GM12878 (cell line): ENCODE measurements at regions not wholly inside any gene's neighbourhood (a gene's known extent, or its start where the extent isn't known, plus 50 kb on each side); places are given as distances from the start of the nearest gene placed in this dataset.

Experiments used
- ATAC-seq: fragments of 200-7000 bp; cut with Tn5 transposase; 3 replicates; pipeline ENCODE4 v1.9.1; 2020; ENCODE audit warnings: mild to moderate bottlenecking, moderate library complexity
- BruUV-seq: library from RNA; stranded (reverse); fragments of 400-500 nt; replicated peaks from 2 replicates; lab custom pipeline; 2021; lab: Mats Ljungman, UMichigan
- CTCF ChIA-PET: fragments of 300-600 bp; sonication (Branson Sonifier 250); formaldehyde crosslinking; extraction: SDS; loops from one replicate; lab custom pipeline; 2021; ENCODE audit warnings: inconsistent platforms; lab: Yijun Ruan, JAX
- POLR2A ChIA-PET: fragments of 350-600 bp; formaldehyde crosslinking; extraction: SDS; loops from one replicate; lab custom pipeline; 2021; ENCODE audit warnings: inconsistent platforms; lab: Charles Lee
- RAD21 ChIA-PET: fragments of 300-600 bp; sonication (Branson Sonifier 250); formaldehyde crosslinking; loops from one replicate; lab custom pipeline; 2023; ENCODE audit warnings: antibody characterized with exemption; ENCODE audit not compliant: unreplicated experiment; lab: Charles Lee
- SMC1A ChIA-PET: fragments of 300-600 bp; sonication (Branson Sonifier 250); formaldehyde crosslinking; loops from one replicate; lab custom pipeline; 2023; ENCODE audit not compliant: unreplicated experiment, uncharacterized antibody; lab: Charles Lee
- DNase-seq: peaks from one replicate; pipeline ENCODE4 v3.0.0-alpha.2; 2011; ENCODE audit warnings: low read depth, low spot score
- FAIRE-seq: peaks from 3 replicates; lab custom pipeline; 2011; peaks lifted over from hg19 to GRCh38; lab: Jason Lieb, UNC
- H2AFZ ChIP-seq: 2 replicates; pipeline ENCODE4 v1.6.0; 2011; ENCODE audit warnings: low read depth, low read length, control low read depth; ENCODE audit not compliant: control insufficient read depth
- H3K27ac ChIP-seq: 2 replicates; pipeline ENCODE4 v1.5.1; 2011; ENCODE audit warnings: control low read depth; ENCODE audit not compliant: control insufficient read depth, insufficient read depth
- H3K27me3 ChIP-seq, 2 experiments: replicated peaks in 1 of 2; 2 replicates each; pipeline versions ENCODE4 v1.6.0 to v1.6.1; 2011; ENCODE audit warnings: low read length in 1 of 2; ENCODE audit not compliant: control insufficient read depth in 2 of 2, insufficient read depth in 2 of 2
- H3K36me3 ChIP-seq, 2 experiments: 2 replicates each; pipeline ENCODE4 v1.5.1; 2011; ENCODE audit warnings: low read length in 1 of 2; ENCODE audit not compliant: control insufficient read depth in 2 of 2, insufficient read depth in 2 of 2
- H3K4me1 ChIP-seq: 2 replicates; pipeline ENCODE4 v1.6.1; 2011; ENCODE audit warnings: mild to moderate bottlenecking, low read length, moderate library complexity, mixed read lengths; ENCODE audit not compliant: control insufficient read depth, insufficient read depth
- H3K4me2 ChIP-seq: 2 replicates; pipeline ENCODE4 v1.6.0; 2011; ENCODE audit warnings: control low read depth; ENCODE audit not compliant: control insufficient read depth, insufficient read depth
- H3K4me3 ChIP-seq: fragments of 200-600 bp; sonication (generic); 2 replicates; pipeline ENCODE4 v1.5.1; 2016
- H3K79me2 ChIP-seq: 2 replicates; pipeline ENCODE4 v1.6.0; 2011; ENCODE audit warnings: low read length; ENCODE audit not compliant: control insufficient read depth, insufficient read depth
- H3K9ac ChIP-seq: 2 replicates; pipeline ENCODE4 v1.8.0; 2011; ENCODE audit warnings: low read length, control low read depth, mixed read lengths; ENCODE audit not compliant: control insufficient read depth, insufficient read depth
- H3K9me3 ChIP-seq: replicated peaks from 3 replicates; pipeline ENCODE4 v1.5.1; 2011; ENCODE audit warnings: mild to moderate bottlenecking, low read length; ENCODE audit not compliant: control insufficient read depth, insufficient read depth
- H4K20me1 ChIP-seq: 2 replicates; pipeline ENCODE4 v1.6.0; 2011; ENCODE audit not compliant: control insufficient read depth, insufficient read depth
- BHLHE40 ChIP-seq, 2 experiments: fragments of 450-650 bp in 1 of 2; IDR thresholded peaks; 2 replicates each; pipeline ENCODE4 v1.6.1; 2011 to 2017; ENCODE audit warnings: low read depth in 2 of 2, borderline replicate concordance in 1 of 2, improper control_type of control experiment in 1 of 2, low read length in 1 of 2, mild to moderate bottlenecking in 1 of 2
- BRCA1 ChIP-seq: IDR thresholded peaks from 2 replicates; pipeline ENCODE4 v1.6.1; 2011; ENCODE audit warnings: low read depth, low read length, improper control_type of control experiment
- CHD4 ChIP-seq: fragments of 200-600 bp; sonication (generic); IDR thresholded peaks from 2 replicates; pipeline ENCODE4 v1.6.1; 2016; ENCODE audit warnings: mild to moderate bottlenecking
- FOXM1 ChIP-seq: IDR thresholded peaks from 2 replicates; pipeline ENCODE4 v1.6.1; 2012; ENCODE audit warnings: low read depth, mild to moderate bottlenecking, inconsistent platforms, low read length, moderate library complexity
- JUNB ChIP-seq: IDR thresholded peaks from 2 replicates; pipeline ENCODE4 v1.6.1; 2016; ENCODE audit warnings: antibody characterized with exemption, mild to moderate bottlenecking
- KLF5 ChIP-seq: fragments of 450-650 bp; IDR thresholded peaks from 2 replicates; pipeline ENCODE4 v1.6.1; 2014; ENCODE audit warnings: mild to moderate bottlenecking; ENCODE audit not compliant: partially characterized antibody
- MEF2A ChIP-seq: IDR thresholded peaks from 2 replicates; pipeline ENCODE4 v1.6.1; 2011; ENCODE audit warnings: low read depth, mild to moderate bottlenecking, low read length, moderate library complexity; ENCODE audit not compliant: insufficient read depth
- NFXL1 ChIP-seq: fragments of 450-650 bp; IDR thresholded peaks from 2 replicates; pipeline ENCODE4 v1.6.1; 2017; ENCODE audit warnings: antibody characterized with exemption, mild to moderate bottlenecking, borderline replicate concordance
- NFYA ChIP-seq: IDR thresholded peaks from 2 replicates; pipeline ENCODE4 v1.6.1; 2011; ENCODE audit warnings: low read depth, mild to moderate bottlenecking, low read length, improper control_type of control experiment, borderline replicate concordance
- NRF1 ChIP-seq: conservative IDR thresholded peaks from 2 replicates; pipeline ENCODE4 v1.6.1; 2011; ENCODE audit warnings: mild to moderate bottlenecking, low read depth, low read length, improper control_type of control experiment
- PML ChIP-seq: IDR thresholded peaks from 2 replicates; pipeline ENCODE4 v1.6.1; 2012; ENCODE audit warnings: low read length, inconsistent platforms
- RFX5 ChIP-seq: IDR thresholded peaks from 2 replicates; pipeline ENCODE4 v1.6.1; 2011; ENCODE audit warnings: low read depth, low read length, improper control_type of control experiment
- RUNX3 ChIP-seq: IDR thresholded peaks from 2 replicates; pipeline ENCODE4 v1.6.1; 2012; ENCODE audit warnings: low read length, inconsistent platforms
- SUZ12 ChIP-seq: fragments of 200-600 bp; sonication (generic); IDR thresholded peaks from one replicate; pipeline ENCODE4 v1.6.1; 2018; ENCODE audit warnings: antibody characterized with exemption, mild to moderate bottlenecking; ENCODE audit not compliant: unreplicated experiment
- TARDBP ChIP-seq: IDR thresholded peaks from 2 replicates; pipeline ENCODE4 v1.6.1; 2016; ENCODE audit warnings: borderline replicate concordance
- TBL1XR1 ChIP-seq: IDR thresholded peaks from 2 replicates; pipeline ENCODE4 v1.6.1; 2012; ENCODE audit warnings: low read depth, low read length, improper control_type of control experiment
- WGBS: methylation state at CpG from one replicate; pipeline ENCODE4 v1.1.6; 2016; ENCODE audit warnings: low lambda C conversion rate; ENCODE audit not compliant: insufficient replicate concordance, insufficient coverage; ENCODE audit errors: missing lambda C conversion rate; 5-methylcytosine and 5-hydroxymethylcytosine counted together
- in situ Hi-C: fragments of 300-500 bp; cut with MboI; formaldehyde crosslinking; loops from 9 replicates; pipeline ENCODE4 v1.14.3; 2018; ENCODE audit warnings: mixed read lengths
- intact Hi-C: fragments of 100-400 bp; cut with micrococcal nuclease; formaldehyde crosslinking; loops from one replicate; pipeline ENCODE4 v1.14.2; 2022; ENCODE audit not compliant: unreplicated experiment
- TF ChIP-seq, protein P1 (sequence below): IDR thresholded peaks from 2 replicates; pipeline ENCODE4 v1.6.1; 2012; ENCODE audit warnings: low read depth, low read length, improper control_type of control experiment
- TF ChIP-seq, protein P2 (sequence below): fragments of 450-650 bp; IDR thresholded peaks from 2 replicates; pipeline ENCODE4 v1.6.1; 2017; ENCODE audit warnings: mild to moderate bottlenecking

- TF ChIP-seq BHLHE40 (IDR thresholded peaks at IDR 0.05; ENCODE audit: borderline replicate concordance in 1 of 2, low read depth in 2 of 2, low read length in 1 of 2) = no peak
- no peak for TF ChIP-seq RUNX3
- no peak for TF ChIP-seq JUNB
- TF ChIP-seq FOXM1 = no peak
- no peak for TF ChIP-seq TARDBP
- TF ChIP-seq PML = no peak
- TF ChIP-seq NRF1 = no peak
- no peaks in the 10 kb centered on the region for H3K79me2 ChIP-seq
- H3K9ac ChIP-seq = no peak overlapping the region
- no peaks in the 10 kb centered on the region for H3K27me3 ChIP-seq
- H3K4me1 ChIP-seq = no peaks in the 10 kb centered on the region
- no peak overlapping the region for H3K27ac ChIP-seq
- ChIA-PET SMC1A (no interaction called here), RAD21 (no interaction called here), POLR2A (no interaction called here), CTCF (no interaction called here)
- no peaks in the 10 kb centered on the region for H4K20me1 ChIP-seq
- in situ Hi-C loops = no loop called here
- H3K9me3 ChIP-seq = no peaks in the 10 kb centered on the region
- H3K4me2 ChIP-seq = no peak overlapping the region
- no TSS peak for BruUV-seq
- H2AFZ ChIP-seq = no peak overlapping the region
- no peak for FAIRE-seq
- WGBS = 23% methylated on average over 2 of the region's 2 CpGs
- H3K36me3 ChIP-seq = no peaks in the 10 kb centered on the region
- intact Hi-C loops = no loop called here
- H3K4me3 ChIP-seq = no peak overlapping the region
- DNase-seq = no peak
- no peak for ATAC-seq
Observed at GRCh38 chr2:155062250-155062921, 363.9 kb downstream of the KCNJ3 start.

GRCh38 chr2:155060896-155061295 lies 362.4 kb downstream of the KCNJ3 start:
- WGBS = 0% methylated on average over 1 of the region's 1 CpG
- ATAC-seq (no peak), DNase-seq (no peak), FAIRE-seq (no peak)
- H4K20me1 ChIP-seq = no peaks in the 10 kb centered on the region
- BruUV-seq = no TSS peak
- H3K4me2 ChIP-seq = no peak overlapping the region
- no peak overlapping the region for H3K9ac ChIP-seq
- H3K27me3 ChIP-seq = no peaks in the 10 kb centered on the region
- intact Hi-C loops (no loop called here), in situ Hi-C loops (no loop called here)
- H3K36me3 ChIP-seq = no peaks in the 10 kb centered on the region
- no peak overlapping the region for H2AFZ ChIP-seq
- RAD21 ChIA-PET = no interaction called here
- no peak overlapping the region for H3K27ac ChIP-seq
- H3K4me3 ChIP-seq = no peak overlapping the region
- H3K4me1 ChIP-seq = no peaks in the 10 kb centered on the region
- CTCF ChIA-PET = no interaction called here
- H3K79me2 ChIP-seq = no peaks in the 10 kb centered on the region
- no peaks in the 10 kb centered on the region for H3K9me3 ChIP-seq
- POLR2A ChIA-PET = no interaction called here
- SMC1A ChIA-PET = no interaction called here
- no peak for TF ChIP-seq RFX5
- TF ChIP-seq, protein P1, sequence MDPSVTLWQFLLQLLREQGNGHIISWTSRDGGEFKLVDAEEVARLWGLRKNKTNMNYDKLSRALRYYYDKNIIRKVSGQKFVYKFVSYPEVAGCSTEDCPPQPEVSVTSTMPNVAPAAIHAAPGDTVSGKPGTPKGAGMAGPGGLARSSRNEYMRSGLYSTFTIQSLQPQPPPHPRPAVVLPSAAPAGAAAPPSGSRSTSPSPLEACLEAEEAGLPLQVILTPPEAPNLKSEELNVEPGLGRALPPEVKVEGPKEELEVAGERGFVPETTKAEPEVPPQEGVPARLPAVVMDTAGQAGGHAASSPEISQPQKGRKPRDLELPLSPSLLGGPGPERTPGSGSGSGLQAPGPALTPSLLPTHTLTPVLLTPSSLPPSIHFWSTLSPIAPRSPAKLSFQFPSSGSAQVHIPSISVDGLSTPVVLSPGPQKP = no peak
- TF ChIP-seq BRCA1 = no peak
- TF ChIP-seq NFYA = no peak
- no peak for TF ChIP-seq NFXL1
- TF ChIP-seq MEF2A = no peak
- TF ChIP-seq, protein P2, sequence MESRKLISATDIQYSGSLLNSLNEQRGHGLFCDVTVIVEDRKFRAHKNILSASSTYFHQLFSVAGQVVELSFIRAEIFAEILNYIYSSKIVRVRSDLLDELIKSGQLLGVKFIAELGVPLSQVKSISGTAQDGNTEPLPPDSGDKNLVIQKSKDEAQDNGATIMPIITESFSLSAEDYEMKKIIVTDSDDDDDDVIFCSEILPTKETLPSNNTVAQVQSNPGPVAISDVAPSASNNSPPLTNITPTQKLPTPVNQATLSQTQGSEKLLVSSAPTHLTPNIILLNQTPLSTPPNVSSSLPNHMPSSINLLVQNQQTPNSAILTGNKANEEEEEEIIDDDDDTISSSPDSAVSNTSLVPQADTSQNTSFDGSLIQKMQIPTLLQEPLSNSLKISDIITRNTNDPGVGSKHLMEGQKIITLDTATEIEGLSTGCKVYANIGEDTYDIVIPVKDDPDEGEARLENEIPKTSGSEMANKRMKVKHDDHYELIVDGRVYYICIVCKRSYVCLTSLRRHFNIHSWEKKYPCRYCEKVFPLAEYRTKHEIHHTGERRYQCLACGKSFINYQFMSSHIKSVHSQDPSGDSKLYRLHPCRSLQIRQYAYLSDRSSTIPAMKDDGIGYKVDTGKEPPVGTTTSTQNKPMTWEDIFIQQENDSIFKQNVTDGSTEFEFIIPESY = no peak
- no peak for TF ChIP-seq CHD4
- no peak for TF ChIP-seq KLF5
- no peak for TF ChIP-seq TBL1XR1
- no peak for TF ChIP-seq SUZ12
